A549 (cell line): ENCODE measurements at regions not wholly inside any gene's neighbourhood (a gene's known extent, or its start where the extent isn't known, plus 50 kb on each side); places are given as distances from the start of the nearest gene placed in this dataset.

Source experiments
- ATAC-seq, 2 experiments: fragments of 200-7000 bp in 1 of 2; fragments of >200 bp in 1 of 2; cut with Nextera tagmentation in 1 of 2; cut with Tn5 transposase in 1 of 2; 3 replicates each; pipeline versions ENCODE4 v1.8.0 to v1.9.1; 2018 to 2020; ENCODE audit warnings: mild to moderate bottlenecking in 1 of 2, moderate library complexity in 1 of 2
- CTCF ChIA-PET: fragments of 300-600 bp; sonication (Branson Sonifier 250); formaldehyde crosslinking; extraction: SDS; loops from one replicate; lab custom pipeline; 2021; ENCODE audit warnings: antibody characterized with exemption, inconsistent platforms; lab: Yijun Ruan, JAX
- POLR2A ChIA-PET: fragments of 350-600 bp; formaldehyde crosslinking; extraction: SDS; loops from one replicate; lab custom pipeline; 2021; ENCODE audit warnings: antibody characterized with exemption, inconsistent platforms; lab: Yijun Ruan, JAX
- DNase-seq, 2 experiments: peaks; one replicate each; pipeline versions ENCODE4 v3.0.0 to v3.0.0-alpha.2; 2011 to 2016; ENCODE audit warnings: low read depth in 1 of 2, low spot score in 1 of 2
- FAIRE-seq: peaks from 2 replicates; lab custom pipeline; 2011; peaks lifted over from hg19 to GRCh38; lab: Jason Lieb, UNC
- H3K27ac ChIP-seq, 2 experiments: fragments of >200 bp; sonication (Bioruptor Twin); formaldehyde crosslinking; 3 replicates each; pipeline ENCODE4 v1.5.1; 2016 to 2017
- H3K4me1 ChIP-seq: fragments of >200 bp; sonication (Bioruptor Twin); formaldehyde crosslinking; 3 replicates; pipeline ENCODE4 v1.6.1; 2016
- H3K4me2 ChIP-seq: fragments of >200 bp; sonication (Bioruptor Twin); formaldehyde crosslinking; 3 replicates; pipeline ENCODE4 v1.6.1; 2016
- H3K4me3 ChIP-seq: fragments of >200 bp; sonication (Bioruptor Twin); formaldehyde crosslinking; 3 replicates; pipeline ENCODE4 v1.5.1; 2016
- H3K9me3 ChIP-seq: fragments of >200 bp; sonication (Bioruptor Twin); formaldehyde crosslinking; 3 replicates; pipeline ENCODE4 v1.6.1; 2016
- ATOH8 ChIP-seq: fragments of 250-450 bp; sonication (Bioruptor Pico); IDR thresholded peaks from 2 replicates; pipeline ENCODE4 v1.5.0; 2020; ENCODE audit warnings: low read depth, mild to moderate bottlenecking, moderate library complexity
- BHLHE40 ChIP-seq: IDR thresholded peaks from 2 replicates; pipeline ENCODE4 v1.6.1; 2012; ENCODE audit warnings: low read depth, low read length, inconsistent platforms
- CBX2 ChIP-seq: fragments of 200-600 bp; sonication (generic); IDR thresholded peaks from 2 replicates; pipeline ENCODE4 v1.6.1; 2016; ENCODE audit warnings: low read depth, mild to moderate bottlenecking, borderline replicate concordance
- CHD4 ChIP-seq: fragments of 200-600 bp; sonication (generic); IDR thresholded peaks from 2 replicates; pipeline ENCODE4 v1.6.1; 2016; ENCODE audit warnings: antibody characterized with exemption, mild to moderate bottlenecking, borderline replicate concordance
- EP300 ChIP-seq, 2 experiments: fragments of >200 bp; sonication (Bioruptor Twin); formaldehyde crosslinking; IDR thresholded peaks; 2 replicates in 1 of 2; 3 replicates in 1 of 2; pipeline ENCODE4 v1.6.1; 2016 to 2017
- FOSL2 ChIP-seq, 2 experiments: fragments of 450-650 bp in 1 of 2; fragments of >200 bp in 1 of 2; sonication (Bioruptor Twin) in 1 of 2; formaldehyde crosslinking; IDR thresholded peaks; 2 replicates each; pipeline versions ENCODE4 v1.5.0 to v1.6.1; 2016 to 2020; ENCODE audit warnings: mild to moderate bottlenecking in 1 of 2, moderate library complexity in 1 of 2
- FOXS1 ChIP-seq: fragments of 250-450 bp; sonication (Bioruptor Pico); IDR thresholded peaks from 2 replicates; pipeline ENCODE4 v1.5.0; 2020; ENCODE audit warnings: mild to moderate bottlenecking, moderate library complexity
- HOXB13 ChIP-seq: fragments of 250-450 bp; sonication (Bioruptor Pico); IDR thresholded peaks from 2 replicates; pipeline ENCODE4 v1.5.0; 2020; ENCODE audit warnings: low read depth, mild to moderate bottlenecking, moderate library complexity
- KDM5A ChIP-seq: fragments of 200-600 bp; sonication (generic); IDR thresholded peaks from 2 replicates; pipeline ENCODE4 v1.6.1; 2016; ENCODE audit warnings: antibody characterized with exemption, mild to moderate bottlenecking
- MAZ ChIP-seq: fragments of 150-350 bp; IDR thresholded peaks from 2 replicates; pipeline ENCODE4 v1.6.1; 2014; ENCODE audit warnings: antibody characterized with exemption, low read depth, low read length, borderline replicate concordance
- MYC ChIP-seq: IDR thresholded peaks from 2 replicates; pipeline ENCODE4 v1.6.1; 2012; ENCODE audit warnings: mild to moderate bottlenecking, inconsistent platforms, low read length, improper control_type of control experiment, borderline replicate concordance
- NFE2L2 ChIP-seq: fragments of 150-350 bp; conservative IDR thresholded peaks from 2 replicates; pipeline ENCODE4 v1.6.1; 2014; ENCODE audit warnings: low read length
- NR3C1 ChIP-seq: fragments of >200 bp; sonication (Bioruptor Twin); formaldehyde crosslinking; IDR thresholded peaks from 3 replicates; pipeline ENCODE4 v1.6.1; 2017
- POLR2A ChIP-seq: IDR thresholded peaks from 2 replicates; pipeline ENCODE4 v1.6.1; 2012; ENCODE audit warnings: mild to moderate bottlenecking, low read length
- REST ChIP-seq: fragments of 200-600 bp; sonication (generic); IDR thresholded peaks from 2 replicates; pipeline ENCODE4 v1.6.1; 2016; ENCODE audit warnings: antibody characterized with exemption, mild to moderate bottlenecking, moderate library complexity
- RFX5 ChIP-seq: fragments of 450-650 bp; IDR thresholded peaks from 2 replicates; pipeline ENCODE4 v1.7.1; 2014; ENCODE audit warnings: antibody characterized with exemption, mild to moderate bottlenecking, moderate library complexity
- RNF2 ChIP-seq: fragments of 200-600 bp; sonication (generic); IDR thresholded peaks from 2 replicates; pipeline ENCODE4 v1.6.1; 2016; ENCODE audit warnings: low read depth, mild to moderate bottlenecking, antibody characterized with exemption, moderate library complexity, borderline replicate concordance
- SREBF2 ChIP-seq: fragments of 450-650 bp; IDR thresholded peaks from 2 replicates; pipeline ENCODE4 v1.6.1; 2014; ENCODE audit warnings: mild to moderate bottlenecking, moderate library complexity
- TP53 ChIP-seq: fragments of 250-450 bp; sonication (Bioruptor Pico); IDR thresholded peaks from 2 replicates; pipeline ENCODE4 v1.5.0; 2021; ENCODE audit warnings: mild to moderate bottlenecking, moderate library complexity
- ZC3H11A ChIP-seq: fragments of 450-650 bp; IDR thresholded peaks from 2 replicates; pipeline ENCODE4 v1.6.1; 2014; ENCODE audit warnings: antibody characterized with exemption, mild to moderate bottlenecking
- ZFP36 ChIP-seq: fragments of 450-650 bp; IDR thresholded peaks from 2 replicates; pipeline ENCODE4 v1.6.1; 2014; ENCODE audit warnings: borderline replicate concordance; ENCODE audit not compliant: partially characterized antibody
- ZNF302 ChIP-seq: fragments of 250-450 bp; sonication (Bioruptor Pico); IDR thresholded peaks from 2 replicates; pipeline ENCODE4 v1.9.0; 2021; ENCODE audit warnings: inconsistent platforms, mild to moderate bottlenecking, moderate library complexity
- WGBS: methylation state at CpG from one replicate; pipeline ENCODE4 v1.1.6; 2017; ENCODE audit errors: missing lambda C conversion rate; 5-methylcytosine and 5-hydroxymethylcytosine counted together
- TF ChIP-seq, protein P1 (sequence below): fragments of >200 bp; sonication (Bioruptor Twin); formaldehyde crosslinking; IDR thresholded peaks from 3 replicates; pipeline ENCODE4 v1.6.1; 2016
- TF ChIP-seq, protein P2 (sequence below): IDR thresholded peaks from 2 replicates; pipeline ENCODE4 v1.6.1; 2012
- TF ChIP-seq, protein P3 (sequence below): fragments of >200 bp; sonication (Bioruptor Twin); formaldehyde crosslinking; IDR thresholded peaks from 2 replicates; pipeline ENCODE4 v1.6.1; 2016

DNA sequence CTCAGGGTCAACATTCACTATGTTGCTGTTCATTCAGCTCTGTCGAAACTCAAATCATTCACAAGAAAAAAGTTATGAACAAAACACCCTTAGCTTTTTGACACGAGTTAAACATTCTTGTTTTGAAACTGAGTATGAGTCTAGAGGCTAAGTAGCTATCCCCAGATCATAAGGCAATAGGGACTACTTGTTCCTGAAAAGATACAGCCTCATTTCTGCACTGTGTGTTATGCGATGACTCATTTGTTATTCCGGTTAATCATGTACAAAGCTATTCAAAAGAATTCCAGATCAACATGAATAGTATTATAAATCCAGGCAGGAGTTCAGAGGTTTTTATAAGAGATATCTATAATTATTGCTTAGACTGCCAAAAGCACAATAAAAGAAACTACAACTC lies 908.0 kb downstream of the QKI start:
- DNase-seq (no peak), ATAC-seq (no peak), FAIRE-seq (no peak)
- no peak overlapping the region for H3K27ac ChIP-seq
- WGBS = 1% methylated on average over 4 of the region's 4 CpGs
- H3K4me3 ChIP-seq = no peak overlapping the region
- ChIA-PET POLR2A (no interaction called here), CTCF (interaction anchor here (0.6 kb wide), 1 partner anchor 1769 kb away, joined by 4 read pairs; no protein-coding TSS in a partner anchor)
- no peaks in the 10 kb centered on the region for H3K4me1 ChIP-seq
- H3K4me2 ChIP-seq = no peak overlapping the region
- no peaks in the 10 kb centered on the region for H3K9me3 ChIP-seq
- no peak for TF ChIP-seq FOSL2 (IDR thresholded peaks at IDR 0.05)
- peak; percentile 14; the same call in 1 of the 2 replicates for TF ChIP-seq FOSL2 (CRISPR knock-in tag; IDR thresholded peaks at IDR 0.05)
- no peak for TF ChIP-seq FOXS1

GRCh38 chr6:164321297-164321696 lies 906.8 kb downstream of the QKI start:
- ChIA-PET POLR2A (no interaction called here), CTCF (no interaction called here)
- TF ChIP-seq ATOH8 (CRISPR knock-in tag) = no peak
- no peak for TF ChIP-seq RNF2
- no peak for TF ChIP-seq FOXS1
- no peak for TF ChIP-seq RFX5
- no peak for TF ChIP-seq MYC
- TF ChIP-seq REST = no peak
- FAIRE-seq = no peak
- Histone ChIP-seq H3K4me3 (no peak overlapping the region), H3K4me1 (no peaks in the 10 kb centered on the region), H3K9me3 (no peaks in the 10 kb centered on the region), H3K27ac (no peak overlapping the region), H3K4me2 (no peak overlapping the region)
- no peak for DNase-seq
- no peak for ATAC-seq
- 28% methylated on average over 4 of the region's 4 CpGs for WGBS

GRCh38 chr6:164315376-164315775 lies 900.9 kb downstream of the QKI start:
- DNase-seq (no peak), FAIRE-seq (no peak), ATAC-seq (no peak)
- Histone ChIP-seq H3K9me3 (no peaks in the 10 kb centered on the region), H3K4me1 (no peaks in the 10 kb centered on the region), H3K4me3 (no peak overlapping the region), H3K4me2 (no peak overlapping the region), H3K27ac (no peak overlapping the region)
- TF ChIP-seq TP53 (CRISPR knock-in tag) = no peak
- no peak for TF ChIP-seq POLR2A
- TF ChIP-seq, protein P1, sequence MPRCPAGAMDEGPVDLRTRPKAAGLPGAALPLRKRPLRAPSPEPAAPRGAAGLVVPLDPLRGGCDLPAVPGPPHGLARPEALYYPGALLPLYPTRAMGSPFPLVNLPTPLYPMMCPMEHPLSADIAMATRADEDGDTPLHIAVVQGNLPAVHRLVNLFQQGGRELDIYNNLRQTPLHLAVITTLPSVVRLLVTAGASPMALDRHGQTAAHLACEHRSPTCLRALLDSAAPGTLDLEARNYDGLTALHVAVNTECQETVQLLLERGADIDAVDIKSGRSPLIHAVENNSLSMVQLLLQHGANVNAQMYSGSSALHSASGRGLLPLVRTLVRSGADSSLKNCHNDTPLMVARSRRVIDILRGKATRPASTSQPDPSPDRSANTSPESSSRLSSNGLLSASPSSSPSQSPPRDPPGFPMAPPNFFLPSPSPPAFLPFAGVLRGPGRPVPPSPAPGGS = no peak
- no peak for TF ChIP-seq BHLHE40
- no peak for TF ChIP-seq MAZ
- TF ChIP-seq NFE2L2 = no peak
- TF ChIP-seq NR3C1 = no peak
- TF ChIP-seq, protein P2, sequence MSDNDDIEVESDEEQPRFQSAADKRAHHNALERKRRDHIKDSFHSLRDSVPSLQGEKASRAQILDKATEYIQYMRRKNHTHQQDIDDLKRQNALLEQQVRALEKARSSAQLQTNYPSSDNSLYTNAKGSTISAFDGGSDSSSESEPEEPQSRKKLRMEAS = no peak
- no peak for TF ChIP-seq CHD4
- TF ChIP-seq SREBF2 = no peak
- no peak for TF ChIP-seq ZNF302 (CRISPR knock-in tag)
- TF ChIP-seq HOXB13 (CRISPR knock-in tag) = no peak
- TF ChIP-seq, protein P3, sequence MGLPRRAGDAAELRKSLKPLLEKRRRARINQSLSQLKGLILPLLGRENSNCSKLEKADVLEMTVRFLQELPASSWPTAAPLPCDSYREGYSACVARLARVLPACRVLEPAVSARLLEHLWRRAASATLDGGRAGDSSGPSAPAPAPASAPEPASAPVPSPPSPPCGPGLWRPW = no peak
- TF ChIP-seq EP300 (IDR thresholded peaks at IDR 0.05) = no peak
- no peak for TF ChIP-seq KDM5A
- TF ChIP-seq ZFP36 = no peak
- no peak for TF ChIP-seq ZC3H11A
- no peak for TF ChIP-seq CBX2
- ChIA-PET CTCF (no interaction called here), POLR2A (no interaction called here)
- WGBS = 0% methylated on average over 1 of the region's 2 CpGs
